HEK293 (cell line): ENCODE measurements at regions not wholly inside any gene's neighbourhood (a gene's known extent, or its start where the extent isn't known, plus 50 kb on each side); places are given as distances from the start of the nearest gene placed in this dataset.

ENCODE experiments used
- CTCF ChIA-PET: fragments of 350-600 bp; formaldehyde crosslinking; extraction: SDS; loops from one replicate; lab custom pipeline; 2021; ENCODE audit warnings: antibody characterized with exemption; lab: Yijun Ruan, JAX
- POLR2A ChIA-PET: fragments of 300-600 bp; formaldehyde crosslinking; extraction: SDS; loops from one replicate; lab custom pipeline; 2020; ENCODE audit warnings: antibody characterized with exemption, inconsistent platforms; lab: Yijun Ruan, JAX
- H3K27ac ChIP-seq: fragments of 200-500 bp; sonication (Bioruptor generic); 2 replicates; pipeline ENCODE4 v1.5.1; 2014; ENCODE audit warnings: low read depth, low read length, control low read depth, inconsistent platforms; ENCODE audit errors: extremely low read depth
- H3K36me3 ChIP-seq, 2 experiments: fragments of 200-500 bp in 1 of 2; sonication (Bioruptor generic) in 1 of 2; 1 replicate in 1 of 2; 2 replicates in 1 of 2; pipeline ENCODE4 v1.5.1; 2014 to 2017; ENCODE audit warnings: inconsistent platforms in 2 of 2, low read length in 2 of 2; ENCODE audit not compliant: control insufficient read depth in 2 of 2, insufficient read depth in 1 of 2
- H3K4me1 ChIP-seq: fragments of 200-500 bp; sonication (Bioruptor generic); 2 replicates; pipeline ENCODE4 v1.5.1; 2014; ENCODE audit warnings: mild to moderate bottlenecking, low read length, inconsistent platforms; ENCODE audit not compliant: control insufficient read depth, insufficient read depth
- H3K4me3 ChIP-seq: 2 replicates; pipeline ENCODE4 v1.5.1; 2011; ENCODE audit warnings: low read depth, mild to moderate bottlenecking, control low read depth, low read length, moderate library complexity
- H3K9me3 ChIP-seq: fragments of 200-500 bp; sonication (Bioruptor generic); 2 replicates; pipeline ENCODE4 v1.5.1; 2014; ENCODE audit warnings: low read depth, low read length, inconsistent platforms; ENCODE audit not compliant: control insufficient read depth, insufficient read depth
- BCL11A ChIP-seq: fragments of 450-650 bp; formaldehyde crosslinking; IDR thresholded peaks from 2 replicates; pipeline ENCODE4 v1.5.1; 2016; ENCODE audit warnings: low read depth, missing biosample characterization, missing genetic modification characterization
- EGR2 ChIP-seq: fragments of 450-650 bp; formaldehyde crosslinking; IDR thresholded peaks from 2 replicates; pipeline ENCODE4 v1.5.1; 2016; ENCODE audit warnings: low read depth, missing biosample characterization, missing genetic modification characterization
- FEZF1 ChIP-seq: fragments of 450-650 bp; formaldehyde crosslinking; IDR thresholded peaks from 2 replicates; pipeline ENCODE4 v1.5.1; 2016; ENCODE audit warnings: missing biosample characterization, missing genetic modification characterization
- GLIS1 ChIP-seq: fragments of 450-650 bp; formaldehyde crosslinking; IDR thresholded peaks from 2 replicates; pipeline ENCODE4 v1.5.1; 2016; ENCODE audit warnings: missing biosample characterization, missing genetic modification characterization
- KLF1 ChIP-seq: fragments of 450-650 bp; formaldehyde crosslinking; IDR thresholded peaks from 2 replicates; pipeline ENCODE4 v1.5.1; 2016; ENCODE audit warnings: missing biosample characterization, missing genetic modification characterization
- KLF16 ChIP-seq: fragments of 450-650 bp; formaldehyde crosslinking; IDR thresholded peaks from 2 replicates; pipeline ENCODE4 v1.5.1; 2017; ENCODE audit warnings: missing biosample characterization, missing genetic modification characterization
- OSR2 ChIP-seq: fragments of 450-650 bp; formaldehyde crosslinking; IDR thresholded peaks from 2 replicates; pipeline ENCODE4 v1.5.1; 2016; ENCODE audit warnings: missing biosample characterization, missing genetic modification characterization
- PRDM1 ChIP-seq: fragments of 450-650 bp; formaldehyde crosslinking; IDR thresholded peaks from 2 replicates; pipeline ENCODE4; 2016; ENCODE audit warnings: missing biosample characterization, missing genetic modification characterization
- SCRT2 ChIP-seq: fragments of 450-650 bp; formaldehyde crosslinking; IDR thresholded peaks from 2 replicates; pipeline ENCODE4 v1.5.1; 2016; ENCODE audit warnings: missing biosample characterization, missing genetic modification characterization
- SP7 ChIP-seq: fragments of 450-650 bp; formaldehyde crosslinking; IDR thresholded peaks from 2 replicates; pipeline ENCODE4 v1.5.1; 2016; ENCODE audit warnings: missing biosample characterization, missing genetic modification characterization
- ZBTB20 ChIP-seq: fragments of 450-650 bp; formaldehyde crosslinking; IDR thresholded peaks from 2 replicates; pipeline ENCODE4 v1.5.1; 2016; ENCODE audit warnings: missing biosample characterization, missing genetic modification characterization
- ZEB2 ChIP-seq: fragments of 450-650 bp; formaldehyde crosslinking; IDR thresholded peaks from 2 replicates; pipeline ENCODE4 v1.5.1; 2016; ENCODE audit warnings: missing biosample characterization, missing genetic modification characterization
- ZIC2 ChIP-seq: fragments of 450-650 bp; formaldehyde crosslinking; IDR thresholded peaks from 2 replicates; pipeline ENCODE4 v1.5.1; 2016; ENCODE audit warnings: missing biosample characterization, missing genetic modification characterization
- ZNF155 ChIP-seq: fragments of 450-650 bp; formaldehyde crosslinking; IDR thresholded peaks from 2 replicates; pipeline ENCODE4 v1.5.1; 2016; ENCODE audit warnings: missing biosample characterization, missing genetic modification characterization
- ZNF366 ChIP-seq: fragments of 450-650 bp; formaldehyde crosslinking; conservative IDR thresholded peaks from 2 replicates; pipeline ENCODE4 v1.5.1; 2016; ENCODE audit warnings: missing biosample characterization, missing genetic modification characterization
- ZNF433 ChIP-seq: fragments of 450-650 bp; formaldehyde crosslinking; IDR thresholded peaks from 2 replicates; pipeline ENCODE4 v1.5.1; 2016; ENCODE audit warnings: missing biosample characterization, missing genetic modification characterization, low read depth
- ZNF530 ChIP-seq: fragments of 450-650 bp; formaldehyde crosslinking; IDR thresholded peaks from 2 replicates; pipeline ENCODE4 v1.5.1; 2016; ENCODE audit warnings: low read depth, missing biosample characterization, missing genetic modification characterization
- ZNF560 ChIP-seq: fragments of 450-650 bp; formaldehyde crosslinking; IDR thresholded peaks from 2 replicates; pipeline ENCODE4 v1.5.1; 2017; ENCODE audit warnings: missing biosample characterization, missing genetic modification characterization, borderline replicate concordance
- ZNF561 ChIP-seq: fragments of 450-650 bp; IDR thresholded peaks from 2 replicates; pipeline ENCODE4 v1.5.1; 2018; ENCODE audit warnings: missing biosample characterization, missing genetic modification characterization, borderline replicate concordance
- ZNF610 ChIP-seq: fragments of 450-650 bp; formaldehyde crosslinking; IDR thresholded peaks from 2 replicates; pipeline ENCODE4 v1.5.1; 2016; ENCODE audit warnings: missing biosample characterization, missing genetic modification characterization, borderline replicate concordance
- ZNF701 ChIP-seq: fragments of 450-650 bp; formaldehyde crosslinking; IDR thresholded peaks from 2 replicates; pipeline ENCODE4 v1.5.1; 2016; ENCODE audit warnings: missing biosample characterization, missing genetic modification characterization
- ZNF843 ChIP-seq: fragments of 450-650 bp; formaldehyde crosslinking; IDR thresholded peaks from 2 replicates; pipeline ENCODE4 v1.5.1; 2016; ENCODE audit warnings: missing biosample characterization, missing genetic modification characterization
- ZSCAN30 ChIP-seq: fragments of 450-650 bp; IDR thresholded peaks from 2 replicates; pipeline ENCODE4 v1.5.1; 2018; ENCODE audit warnings: missing biosample characterization, mild to moderate bottlenecking, missing genetic modification characterization, moderate library complexity
- TF ChIP-seq, protein P1 (sequence below): fragments of 450-650 bp; IDR thresholded peaks from 2 replicates; pipeline ENCODE4 v1.5.1; 2018; ENCODE audit warnings: missing biosample characterization, mild to moderate bottlenecking, missing genetic modification characterization
- TF ChIP-seq, protein P2 (sequence below): fragments of 450-650 bp; formaldehyde crosslinking; IDR thresholded peaks from 2 replicates; pipeline ENCODE4; 2016; ENCODE audit warnings: missing biosample characterization, missing genetic modification characterization
- TF ChIP-seq, protein P3 (sequence below): fragments of 450-650 bp; formaldehyde crosslinking; IDR thresholded peaks from 2 replicates; pipeline ENCODE4 v1.5.1; 2017; ENCODE audit warnings: missing biosample characterization, mild to moderate bottlenecking, missing genetic modification characterization, moderate library complexity
- TF ChIP-seq, protein P4 (sequence below): fragments of 450-650 bp; formaldehyde crosslinking; IDR thresholded peaks from 2 replicates; pipeline ENCODE4 v1.5.1; 2017; ENCODE audit warnings: missing biosample characterization, missing genetic modification characterization

DNA sequence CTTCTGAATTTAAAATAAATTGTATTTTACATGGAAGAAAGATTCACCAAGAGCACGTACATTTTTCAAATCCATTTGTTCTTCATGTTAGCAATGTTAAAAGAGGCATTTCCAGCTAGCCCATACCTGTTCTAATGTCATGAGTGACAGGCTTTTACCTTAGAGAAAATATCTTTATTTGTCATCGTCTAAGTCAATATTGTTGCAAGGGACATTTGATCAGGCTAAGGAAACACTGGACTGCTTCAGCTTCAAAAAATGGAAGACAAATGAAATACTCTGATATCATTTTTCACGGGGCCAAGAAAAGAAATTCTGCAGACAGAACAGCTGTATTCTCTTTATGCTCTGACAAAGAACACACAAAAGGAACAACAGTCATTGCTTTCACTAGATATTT lies 207.7 kb downstream of the RCHY1 start:
- no peak overlapping the region for H3K4me3 ChIP-seq
- no peaks in the 10 kb centered on the region for H3K36me3 ChIP-seq
- TF ChIP-seq SP7 (tag by site-specific recombination) = no peak
- no peak for TF ChIP-seq KLF16 (tag by site-specific recombination)
- no peak for TF ChIP-seq SCRT2 (tag by site-specific recombination)
- no peak for TF ChIP-seq ZNF433
- TF ChIP-seq ZNF560 (tag by site-specific recombination) = no peak
- TF ChIP-seq, protein P1, sequence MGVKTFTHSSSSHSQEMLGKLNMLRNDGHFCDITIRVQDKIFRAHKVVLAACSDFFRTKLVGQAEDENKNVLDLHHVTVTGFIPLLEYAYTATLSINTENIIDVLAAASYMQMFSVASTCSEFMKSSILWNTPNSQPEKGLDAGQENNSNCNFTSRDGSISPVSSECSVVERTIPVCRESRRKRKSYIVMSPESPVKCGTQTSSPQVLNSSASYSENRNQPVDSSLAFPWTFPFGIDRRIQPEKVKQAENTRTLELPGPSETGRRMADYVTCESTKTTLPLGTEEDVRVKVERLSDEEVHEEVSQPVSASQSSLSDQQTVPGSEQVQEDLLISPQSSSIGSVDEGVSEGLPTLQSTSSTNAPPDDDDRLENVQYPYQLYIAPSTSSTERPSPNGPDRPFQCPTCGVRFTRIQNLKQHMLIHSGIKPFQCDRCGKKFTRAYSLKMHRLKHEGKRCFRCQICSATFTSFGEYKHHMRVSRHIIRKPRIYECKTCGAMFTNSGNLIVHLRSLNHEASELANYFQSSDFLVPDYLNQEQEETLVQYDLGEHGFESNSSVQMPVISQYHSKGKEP = no peak
- TF ChIP-seq, all 188 proteins: peak for 0
- no peak overlapping the region for H3K27ac ChIP-seq
- H3K9me3 ChIP-seq = no peaks in the 10 kb centered on the region
- ChIA-PET POLR2A (no interaction called here), CTCF (no interaction called here)
- H3K4me1 ChIP-seq = no peaks in the 10 kb centered on the region

DNA sequence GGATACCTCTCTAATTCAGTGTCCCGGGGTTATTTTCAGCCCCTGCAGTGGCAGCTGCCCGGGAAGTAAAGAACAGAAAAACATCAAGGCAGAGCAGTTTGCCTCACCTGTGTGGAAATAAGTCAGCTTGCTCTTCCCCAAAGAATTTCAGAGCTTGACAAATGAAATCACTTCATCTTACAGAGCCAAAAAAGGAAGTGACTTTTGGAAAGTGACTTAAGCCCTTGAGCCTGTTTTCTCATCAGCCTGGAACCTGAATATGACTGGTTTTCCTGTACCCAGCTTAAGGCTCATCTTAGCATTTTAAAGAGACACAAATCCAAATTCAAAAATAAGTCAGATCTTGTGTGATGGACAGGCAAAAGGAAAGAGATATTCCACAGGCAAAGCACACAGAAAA lies 211.6 kb downstream of the RCHY1 start:
- Histone ChIP-seq H3K4me3 (no peak overlapping the region), H3K36me3 (no peaks in the 10 kb centered on the region), H3K27ac (no peak overlapping the region), H3K9me3 (no peaks in the 10 kb centered on the region)
- CTCF ChIA-PET = no interaction called here
- peak; percentile 16; the same call in 1 of the 2 replicates for TF ChIP-seq ZBTB20 (tag by site-specific recombination)
- TF ChIP-seq ZNF155 (tag by site-specific recombination) = no peak
- TF ChIP-seq, all 188 proteins: peak for 1
- POLR2A ChIA-PET = no interaction called here
- no peaks in the 10 kb centered on the region for H3K4me1 ChIP-seq

DNA sequence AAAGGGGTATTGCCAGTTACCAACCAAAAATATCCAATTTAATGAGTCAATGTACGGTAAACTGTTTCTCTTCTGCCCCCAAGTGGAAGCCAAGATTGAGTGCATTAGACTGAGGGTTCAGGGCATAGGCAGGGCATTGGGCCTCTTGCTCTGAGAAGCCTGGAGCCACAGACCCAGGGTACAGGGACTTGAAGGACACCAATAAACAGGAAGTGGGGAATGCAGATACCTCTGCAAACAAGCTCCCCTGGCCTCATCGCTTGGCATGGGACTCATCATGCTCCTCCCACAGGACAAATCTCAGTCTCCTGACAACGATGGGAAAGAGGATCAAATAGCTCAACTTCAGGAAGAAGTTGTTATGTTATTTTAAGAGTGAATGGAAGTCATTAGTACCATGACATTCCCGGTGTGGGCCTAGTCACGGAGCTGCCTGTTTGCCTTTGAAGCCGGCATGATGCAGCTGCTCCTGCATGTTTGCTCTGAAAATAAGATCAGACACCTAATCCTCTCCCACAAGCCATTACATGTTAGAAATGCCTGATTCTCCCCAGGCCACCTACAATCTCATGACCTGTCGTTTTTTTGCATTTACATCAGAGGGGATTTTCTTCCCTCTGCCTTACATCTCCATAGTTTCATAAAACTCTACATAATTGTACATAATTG lies 224.2 kb downstream of the RCHY1 start:
- POLR2A ChIA-PET = no interaction called here
- Histone ChIP-seq H3K4me3 (no peak overlapping the region), H3K4me1 (peaks cover 3% of the 10 kb centered on the region), H3K27ac (no peak overlapping the region), H3K9me3 (no peaks in the 10 kb centered on the region), H3K36me3 (no peaks in the 10 kb centered on the region)
- CTCF ChIA-PET = interaction anchor here (0.6 to 1.5 kb wide), 5 partner anchors 108 to 421 kb away, joined by 3 to 4 read pairs (median 3); no protein-coding TSS in a partner anchor
- TF ChIP-seq KLF1 (tag by site-specific recombination) (no peak), ZNF433 (no peak), BCL11A (tag by site-specific recombination) (peak; percentile 11; the same call in 1 of the 2 replicates), ZNF701 (tag by site-specific recombination) (no peak), ZSCAN30 (tag by site-specific recombination) (0 out of 2 replicates have a peak, but pooled peaks have one; percentile 25), ZNF366 (no peak), ZIC2 (tag by site-specific recombination) (no peak), ZNF530 (tag by site-specific recombination) (no peak), FEZF1 (peak; percentile 49), ZEB2 (tag by site-specific recombination) (no peak), ZNF843 (peak; percentile 53; the same call in 1 of the 2 replicates), GLIS1 (tag by site-specific recombination) (peak; percentile 34; the same call in 1 of the 2 replicates), ZNF610 (tag by site-specific recombination) (no peak), EGR2 (tag by site-specific recombination) (no peak), OSR2 (tag by site-specific recombination) (peak; percentile 85), PRDM1 (tag by site-specific recombination) (no peak), ZNF561 (no peak)
- TF ChIP-seq, protein P2, sequence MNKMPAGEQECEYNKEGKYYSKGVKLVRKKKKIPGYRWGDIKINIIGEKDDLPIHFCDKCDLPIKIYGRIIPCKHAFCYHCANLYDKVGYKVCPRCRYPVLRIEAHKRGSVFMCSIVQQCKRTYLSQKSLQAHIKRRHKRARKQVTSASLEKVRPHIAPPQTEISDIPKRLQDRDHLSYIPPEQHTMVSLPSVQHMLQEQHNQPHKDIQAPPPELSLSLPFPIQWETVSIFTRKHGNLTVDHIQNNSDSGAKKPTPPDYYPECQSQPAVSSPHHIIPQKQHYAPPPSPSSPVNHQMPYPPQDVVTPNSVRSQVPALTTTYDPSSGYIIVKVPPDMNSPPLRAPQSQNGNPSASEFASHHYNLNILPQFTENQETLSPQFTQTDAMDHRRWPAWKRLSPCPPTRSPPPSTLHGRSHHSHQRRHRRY = no peak
- TF ChIP-seq, protein P3, sequence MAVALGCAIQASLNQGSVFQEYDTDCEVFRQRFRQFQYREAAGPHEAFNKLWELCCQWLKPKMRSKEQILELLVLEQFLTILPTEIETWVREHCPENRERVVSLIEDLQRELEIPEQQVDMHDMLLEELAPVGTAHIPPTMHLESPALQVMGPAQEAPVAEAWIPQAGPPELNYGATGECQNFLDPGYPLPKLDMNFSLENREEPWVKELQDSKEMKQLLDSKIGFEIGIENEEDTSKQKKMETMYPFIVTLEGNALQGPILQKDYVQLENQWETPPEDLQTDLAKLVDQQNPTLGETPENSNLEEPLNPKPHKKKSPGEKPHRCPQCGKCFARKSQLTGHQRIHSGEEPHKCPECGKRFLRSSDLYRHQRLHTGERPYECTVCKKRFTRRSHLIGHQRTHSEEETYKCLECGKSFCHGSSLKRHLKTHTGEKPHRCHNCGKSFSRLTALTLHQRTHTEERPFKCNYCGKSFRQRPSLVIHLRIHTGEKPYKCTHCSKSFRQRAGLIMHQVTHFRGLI (tag by site-specific recombination) = no peak
- TF ChIP-seq, protein P4, sequence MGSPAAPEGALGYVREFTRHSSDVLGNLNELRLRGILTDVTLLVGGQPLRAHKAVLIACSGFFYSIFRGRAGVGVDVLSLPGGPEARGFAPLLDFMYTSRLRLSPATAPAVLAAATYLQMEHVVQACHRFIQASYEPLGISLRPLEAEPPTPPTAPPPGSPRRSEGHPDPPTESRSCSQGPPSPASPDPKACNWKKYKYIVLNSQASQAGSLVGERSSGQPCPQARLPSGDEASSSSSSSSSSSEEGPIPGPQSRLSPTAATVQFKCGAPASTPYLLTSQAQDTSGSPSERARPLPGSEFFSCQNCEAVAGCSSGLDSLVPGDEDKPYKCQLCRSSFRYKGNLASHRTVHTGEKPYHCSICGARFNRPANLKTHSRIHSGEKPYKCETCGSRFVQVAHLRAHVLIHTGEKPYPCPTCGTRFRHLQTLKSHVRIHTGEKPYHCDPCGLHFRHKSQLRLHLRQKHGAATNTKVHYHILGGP (tag by site-specific recombination) = no peak
